Activated naive CD4-positive, alpha-beta T cell treated with anti-CD3 and anti-CD28 coated beads, Interleukin-2, amount 50 U/mL, for 16 hours (primary cell): ENCODE measurements at regions not wholly inside any gene's neighbourhood (a gene's known extent, or its start where the extent isn't known, plus 50 kb on each side); places are given as distances from the start of the nearest gene placed in this dataset.

Experiments used
- DNase-seq: peaks from one replicate; pipeline ENCODE4 v3.0.0-alpha.2; 2020

- no peak for DNase-seq
These were observed 108.1 kb downstream of the DHX15 start for GRCh38 chr4:24476282-24476681.

- DNase-seq = no peak
These were observed 108.6 kb downstream of the DHX15 start for GRCh38 chr4:24475756-24476155.

DNA sequence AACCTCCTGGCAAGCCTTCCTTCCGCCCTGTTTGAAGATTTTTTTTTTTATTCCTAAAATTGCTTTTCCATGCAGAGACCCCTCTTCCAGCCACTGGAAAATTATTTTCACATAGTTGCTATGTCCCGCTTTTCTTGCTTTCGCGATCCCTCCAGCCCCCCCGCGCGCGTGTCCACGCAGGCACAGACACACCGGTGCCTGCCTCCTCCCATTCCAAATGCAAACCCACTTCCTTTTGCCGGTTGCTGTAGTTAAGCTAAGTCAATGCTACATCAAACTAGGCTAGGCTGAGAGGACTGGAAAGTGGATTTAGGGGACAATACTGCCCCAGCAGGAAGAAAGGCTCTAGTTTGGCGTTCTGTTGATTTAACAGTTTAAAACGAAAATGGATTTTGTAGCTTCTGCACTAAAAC lies 111.0 kb downstream of the DHX15 start:
- DNase-seq = no peak

- peak; percentile 63 for DNase-seq
These were observed 111.6 kb downstream of the DHX15 start for GRCh38 chr4:24472514-24473308.

- no peak for DNase-seq
These were observed 112.2 kb downstream of the DHX15 start for GRCh38 chr4:24472161-24472510.

GRCh38 chr4:24471486-24472160 lies 112.7 kb downstream of the DHX15 start:
- peak; percentile 20 for DNase-seq

DNA sequence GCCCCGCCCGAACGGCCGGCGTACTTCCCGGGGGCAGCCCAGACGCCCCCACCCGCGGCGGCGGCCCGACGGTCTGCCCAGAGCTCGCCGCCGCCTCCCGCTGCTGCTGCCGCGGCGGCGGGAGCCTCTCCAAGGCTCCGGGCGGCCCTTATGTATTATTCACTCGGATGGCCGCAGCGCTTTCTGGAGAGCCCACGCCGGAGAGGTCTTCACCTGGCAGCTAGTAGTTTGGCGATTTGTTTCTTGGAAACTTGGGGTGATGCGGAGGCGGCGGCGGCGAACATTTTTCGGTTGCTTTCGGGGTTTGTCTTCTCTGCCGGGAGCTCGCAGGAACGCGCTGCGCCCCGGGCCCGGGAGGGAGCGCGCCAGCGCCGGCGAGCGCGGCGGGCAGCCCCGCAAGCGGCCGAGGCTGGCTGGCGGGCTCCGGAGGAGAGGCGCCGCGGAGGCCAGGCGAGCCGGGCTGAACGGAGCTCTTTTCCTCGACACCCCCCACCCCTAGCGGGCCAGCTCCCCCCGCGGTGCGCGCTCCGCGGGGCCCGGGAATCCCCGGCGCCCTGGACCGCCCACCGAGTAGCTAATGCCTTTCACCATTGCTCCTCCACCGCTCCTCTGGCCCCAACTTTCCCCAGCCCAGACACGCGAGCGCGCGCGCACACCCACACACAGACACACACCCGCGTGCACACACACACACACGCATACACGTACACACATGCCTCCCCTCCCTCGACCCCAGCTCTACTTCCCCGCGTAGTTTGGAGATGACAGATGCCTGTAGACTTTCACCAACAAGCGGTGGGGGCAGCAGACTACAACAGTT lies 113.5 kb downstream of the DHX15 start:
- peak; percentile 38 for DNase-seq

DNA sequence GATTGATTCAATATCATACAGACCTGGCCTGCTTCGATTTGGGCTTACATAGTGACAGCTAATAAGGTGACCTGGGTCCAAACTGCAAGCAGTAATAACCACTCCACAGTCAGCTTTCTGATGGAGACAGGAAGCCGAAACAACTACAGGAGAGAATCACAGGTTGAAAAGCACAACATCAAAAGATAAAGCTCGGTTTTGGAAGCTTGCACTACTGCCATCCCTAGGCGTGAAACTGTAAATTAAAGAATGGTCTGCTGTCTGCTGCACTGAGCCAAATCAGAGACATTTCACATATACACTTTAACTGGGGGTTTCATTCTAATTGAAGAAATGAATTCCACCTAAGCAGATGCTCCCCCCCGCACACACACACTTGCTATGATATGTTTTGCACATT lies 116.3 kb downstream of the DHX15 start:
- DNase-seq = no peak

- DNase-seq = no peak
These were observed 119.8 kb downstream of the DHX15 start for GRCh38 chr4:24464566-24464965.

DNA sequence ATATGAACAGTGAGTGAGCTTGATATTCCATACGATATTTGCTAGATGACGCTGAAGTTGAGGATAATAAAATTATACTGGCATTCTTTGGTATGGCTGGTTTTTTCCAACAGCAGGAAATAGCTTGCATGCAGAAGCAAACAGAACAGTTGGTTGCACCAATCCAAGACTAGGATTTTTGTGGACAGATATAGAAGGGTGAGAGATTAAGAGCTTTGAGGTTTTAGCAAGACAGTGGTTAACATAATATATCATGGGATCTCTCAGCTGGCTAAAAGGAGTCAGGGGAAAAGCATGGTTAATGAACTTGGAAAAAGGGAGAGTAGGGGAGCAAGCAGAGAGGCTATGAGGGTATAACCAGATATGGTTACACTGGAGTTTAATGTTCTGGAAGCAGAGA lies 127.9 kb downstream of the DHX15 start:
- no peak for DNase-seq

- DNase-seq = no peak
These were observed 130.4 kb downstream of the DHX15 start for GRCh38 chr4:24453951-24454350.

DNA sequence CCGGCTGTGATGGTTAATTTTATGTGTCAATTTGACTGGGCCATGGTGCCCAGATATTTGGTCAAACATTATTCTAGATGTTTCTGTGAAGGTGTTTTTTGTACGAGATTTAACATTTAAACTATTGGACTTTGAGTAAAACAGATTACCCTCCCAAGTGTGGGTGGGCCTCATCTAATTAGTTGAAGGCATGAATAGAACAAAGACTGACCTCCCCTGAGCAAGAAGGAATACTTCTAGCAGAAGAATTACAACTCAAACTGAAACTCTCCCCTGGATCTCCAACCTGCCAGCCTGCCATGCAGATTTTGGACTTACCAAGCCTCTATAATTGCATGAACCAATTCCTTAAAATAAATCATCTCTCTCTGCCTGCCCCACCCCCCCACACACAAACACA lies 132.5 kb downstream of the DHX15 start:
- DNase-seq = no peak

DNA sequence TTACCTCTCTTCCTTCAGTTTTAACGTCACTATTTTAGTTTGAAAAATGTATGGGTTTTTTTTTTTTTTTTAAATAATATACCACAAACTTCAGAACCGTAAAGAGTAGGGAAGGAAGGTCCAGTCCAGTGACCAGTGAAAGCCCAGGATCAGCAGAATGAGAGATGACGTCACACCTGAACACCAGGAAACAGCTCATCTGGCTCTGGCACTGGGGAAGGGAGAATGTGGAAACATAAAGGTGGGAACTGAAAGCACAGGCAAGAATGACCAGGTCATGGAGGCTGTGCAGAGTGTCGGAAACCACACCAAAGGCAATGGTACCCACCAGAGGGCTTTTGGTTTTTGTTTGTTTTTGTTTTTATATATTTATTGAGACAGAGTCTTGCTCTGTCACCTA lies 141.2 kb downstream of the DHX15 start:
- DNase-seq = no peak

DNA sequence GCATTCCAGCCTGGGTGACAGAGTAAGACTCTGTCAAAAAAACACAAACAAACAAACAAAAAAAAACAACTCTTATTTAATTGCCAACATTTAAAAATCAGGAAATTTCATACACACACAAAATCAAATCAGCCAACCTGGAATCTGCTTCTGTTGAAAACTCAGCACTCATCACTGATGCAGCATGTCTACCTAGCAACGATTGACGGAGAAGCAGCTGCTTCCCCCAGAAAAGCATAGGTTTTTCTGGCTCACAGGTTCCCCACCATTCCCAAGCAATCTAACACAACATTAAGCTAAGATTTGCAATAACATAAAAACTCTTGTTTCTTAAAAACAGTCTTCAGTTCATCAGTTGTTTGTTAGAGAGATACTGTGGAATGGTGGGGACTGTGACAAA lies 143.6 kb downstream of the DHX15 start:
- DNase-seq = no peak

GRCh38 chr4:24434241-24434640 lies 150.1 kb downstream of the DHX15 start:
- DNase-seq = no peak

DNA sequence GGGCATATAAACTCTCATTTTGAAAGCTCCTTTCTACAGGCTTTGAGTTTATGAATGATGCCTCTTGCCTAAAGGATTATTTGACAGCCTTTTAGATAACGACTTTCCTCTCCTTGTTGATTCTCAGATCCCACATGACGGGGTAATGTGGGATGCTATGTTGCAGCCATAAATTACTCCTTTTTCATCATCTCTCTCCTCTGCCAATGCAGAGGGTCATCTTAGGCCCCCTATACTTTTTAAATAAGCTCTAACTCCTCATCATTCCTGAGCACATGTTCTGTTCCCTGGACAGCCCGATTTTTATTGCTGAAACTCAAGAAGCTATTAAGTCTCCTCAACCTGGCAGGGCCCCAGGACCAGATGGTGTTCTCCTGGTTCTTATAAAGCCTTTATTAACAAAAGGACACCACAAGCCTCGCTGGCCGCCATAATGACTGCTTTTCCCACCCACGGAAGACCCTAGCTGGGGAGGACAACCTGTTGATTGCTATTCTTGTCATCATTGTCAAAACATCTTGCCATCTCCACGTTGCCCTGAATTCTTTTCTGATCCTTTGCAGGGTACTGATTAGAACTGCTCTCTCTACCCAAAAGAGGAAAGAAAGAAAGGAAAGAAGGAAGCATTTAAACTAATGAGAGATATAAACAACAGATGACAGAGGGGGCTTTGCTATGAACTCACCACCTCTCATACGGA lies 150.7 kb downstream of the DHX15 start:
- DNase-seq = no peak

DNA sequence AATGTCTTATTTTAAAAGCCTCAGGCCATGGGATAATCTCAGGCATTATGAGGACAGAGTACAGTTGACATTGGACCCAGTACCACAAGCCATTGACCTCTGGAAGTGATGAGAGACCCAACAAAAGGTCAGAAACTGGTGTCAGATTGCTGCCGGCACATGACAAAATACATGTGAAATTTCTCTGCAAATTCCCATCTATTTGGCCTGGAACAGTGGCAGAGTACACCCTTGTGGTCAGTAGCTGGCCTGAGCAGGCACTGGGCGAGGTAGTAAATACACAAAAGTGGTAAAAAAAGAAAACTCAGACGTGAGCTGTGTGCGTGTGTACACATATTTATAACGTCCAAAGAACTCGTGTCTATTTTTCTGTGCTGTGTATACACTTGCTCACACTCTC lies 155.5 kb downstream of the DHX15 start:
- DNase-seq = no peak

DNA sequence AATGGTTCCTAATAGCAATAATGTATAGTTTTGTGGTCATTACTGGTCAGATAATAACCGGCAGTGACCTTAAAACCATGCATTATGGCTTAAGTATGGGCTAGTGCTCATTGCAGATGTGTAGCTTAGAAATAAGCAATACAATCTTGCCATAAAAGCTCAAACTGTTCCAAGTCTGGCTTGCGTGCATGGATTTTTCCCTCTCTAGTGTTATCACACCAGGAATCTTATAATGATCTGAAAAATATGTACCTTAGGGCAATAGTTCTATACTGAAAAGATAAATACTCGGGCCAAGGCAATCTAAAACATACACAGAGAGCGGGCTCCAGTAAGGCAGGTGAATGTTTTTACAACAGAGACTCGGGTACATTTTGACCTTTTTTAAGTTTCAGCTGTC lies 157.8 kb downstream of the DHX15 start:
- no peak for DNase-seq

DNA sequence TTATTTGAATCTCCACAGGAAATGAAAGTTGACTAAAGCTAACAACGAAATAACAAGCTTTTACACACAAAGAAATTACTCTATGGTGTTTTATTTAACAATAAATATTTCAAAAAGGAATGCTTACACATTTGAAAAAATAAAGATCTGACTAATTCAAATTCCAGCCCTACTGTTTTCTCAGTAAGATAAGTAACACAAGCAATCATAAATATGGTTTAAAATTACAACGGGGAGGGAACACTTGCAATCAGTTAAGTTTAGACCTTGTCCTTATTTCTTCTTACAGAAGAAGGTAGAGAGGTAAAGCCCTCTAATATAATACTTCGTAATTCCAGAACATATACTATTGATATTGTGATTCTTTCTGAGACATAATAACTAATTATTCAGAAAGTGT lies 158.5 kb downstream of the DHX15 start:
- no peak for DNase-seq

DNA sequence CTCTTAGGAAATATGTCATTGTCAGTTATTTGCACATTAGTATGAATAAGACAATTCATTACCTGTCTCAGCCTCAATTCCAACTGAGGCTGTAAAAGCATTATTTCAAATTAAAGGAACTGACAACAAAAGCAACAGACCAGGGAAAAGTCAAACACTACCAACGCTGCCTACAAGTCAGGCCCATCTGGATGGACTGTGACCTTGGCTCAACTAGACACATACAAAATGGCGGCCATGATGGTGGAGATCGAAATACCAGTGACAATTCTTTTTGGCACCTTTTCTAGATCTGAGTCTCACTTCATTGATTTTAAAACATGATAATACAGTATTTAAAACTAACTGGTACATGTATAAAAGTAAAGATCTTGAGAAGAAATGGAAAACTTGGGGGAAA lies 160.7 kb downstream of the DHX15 start:
- no peak for DNase-seq

GRCh38 chr4:24422644-24423043 lies 161.7 kb downstream of the DHX15 start:
- no peak for DNase-seq

DNA sequence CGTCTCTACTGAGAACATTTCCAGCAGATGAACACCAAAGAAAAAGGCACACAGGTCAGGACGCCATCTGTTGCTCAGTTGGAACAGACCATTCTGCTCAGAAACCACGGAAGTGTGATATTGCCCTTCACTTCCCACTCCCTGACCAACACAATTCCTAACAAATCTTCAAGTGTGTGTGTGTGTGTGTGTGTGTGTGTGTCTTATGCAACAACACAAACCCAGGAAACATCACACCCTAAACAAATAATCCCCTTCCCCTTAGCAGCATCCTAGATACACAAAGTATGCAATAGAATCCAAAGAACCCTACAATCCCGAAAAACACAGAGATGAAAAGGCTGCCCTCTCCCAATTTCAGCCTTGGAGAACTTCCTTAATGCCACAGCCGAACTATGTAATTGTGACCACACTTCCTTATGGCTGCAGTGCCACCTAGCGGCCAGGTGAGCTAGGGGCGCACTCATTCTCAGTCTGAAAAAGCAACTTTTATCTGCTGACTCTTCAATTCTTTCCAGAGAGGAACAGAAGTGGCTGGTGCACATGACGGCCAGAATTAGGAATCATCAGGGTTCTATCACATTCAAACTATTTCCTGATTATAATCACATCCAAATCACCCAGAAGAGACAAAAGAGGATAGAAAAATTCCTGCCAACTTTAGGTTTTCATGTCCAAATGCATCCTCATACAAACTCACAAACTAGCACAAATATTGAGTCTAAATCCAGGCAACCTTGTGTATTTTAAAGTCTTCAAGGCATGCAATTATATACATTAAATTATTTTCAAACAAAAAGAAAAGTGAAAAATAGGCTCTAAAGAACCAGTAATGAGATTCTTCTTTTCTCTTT lies 164.9 kb downstream of the DHX15 start:
- peak; percentile 66 for DNase-seq
